ENCODE measurements at regions not wholly inside any gene's neighbourhood (a gene's known extent, or its start where the extent isn't known, plus 50 kb on each side); places are given as distances from the start of the nearest gene placed in this dataset.

GRCh38 chr2:60383401-60384143 is 169.9 kb downstream of the BCL11A start:
- Histone ChIP-seq H3K9ac (ENCODE audit: low read length) (no peak overlapping the region), H3K79me2 (ENCODE audit: insufficient read depth, low read length) (no peaks in the 10 kb centered on the region), H2AFZ (ENCODE audit: low read length) (no peak overlapping the region), H3K9me2 (ENCODE audit: low read depth, low read length) (no peaks in the 10 kb centered on the region), H3K27ac (ENCODE audit: low read depth, low read length, poor library complexity, severe bottlenecking) (no peak overlapping the region), H3F3A (ENCODE audit: insufficient read depth, low read length) (no peaks in the 10 kb centered on the region), H4K20me1 (ENCODE audit: insufficient read depth, low read length) (no peaks in the 10 kb centered on the region), H3K4me2 (ENCODE audit: low read length) (no peak overlapping the region), H3K27me3 (ENCODE audit: insufficient read depth, low read length) (no peaks in the 10 kb centered on the region), H3K4me3 (ENCODE audit: low read depth, low read length, poor library complexity, severe bottlenecking) (no peak overlapping the region), H3K9me3 (ENCODE audit: low read length) (no peaks in the 10 kb centered on the region), H3K4me1 (ENCODE audit: insufficient read depth, low read length, severe bottlenecking) (no peaks in the 10 kb centered on the region), H3K36me3 (ENCODE audit: insufficient read depth, low read length) (no peaks in the 10 kb centered on the region)
- TF ChIP-seq EZH2 (IDR thresholded peaks at IDR 0.05; ENCODE audit: borderline replicate concordance, low read length) (no peak), CTCF (IDR thresholded peaks at IDR 0.05; ENCODE audit: low read length) (no peak)

DNA sequence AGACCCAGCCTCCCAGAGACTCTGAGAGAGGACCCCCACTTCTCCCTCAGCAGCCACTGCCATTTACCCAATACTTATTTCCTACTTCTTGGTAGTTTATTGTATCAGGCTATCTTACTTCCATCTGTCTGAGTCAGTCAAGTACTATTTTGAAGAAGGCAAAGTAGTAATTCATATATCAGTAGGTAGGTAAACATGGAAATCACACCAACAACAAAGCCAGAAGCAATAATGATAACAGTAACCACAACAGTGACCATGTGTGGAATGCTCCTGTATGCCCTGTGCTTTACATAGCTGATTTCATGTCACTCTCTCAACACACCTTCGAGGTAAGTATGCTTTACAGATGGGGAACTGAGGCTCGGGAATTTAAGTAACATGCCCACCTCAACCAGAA is 173.0 kb downstream of the BCL11A start:
- no peaks in the 10 kb centered on the region for H3K4me1 ChIP-seq (ENCODE audit: insufficient read depth, low read length, severe bottlenecking)
- no peaks in the 10 kb centered on the region for H3K9me2 ChIP-seq (ENCODE audit: low read depth, low read length)
- no peaks in the 10 kb centered on the region for H4K20me1 ChIP-seq (ENCODE audit: insufficient read depth, low read length)
- H3K79me2 ChIP-seq (ENCODE audit: insufficient read depth, low read length): no peaks in the 10 kb centered on the region
- no peaks in the 10 kb centered on the region for H3K27me3 ChIP-seq (ENCODE audit: insufficient read depth, low read length)
- H3K9me3 ChIP-seq (ENCODE audit: low read length): no peaks in the 10 kb centered on the region
- no peaks in the 10 kb centered on the region for H3F3A ChIP-seq (ENCODE audit: insufficient read depth, low read length)
- no peak for TF ChIP-seq EZH2 (IDR thresholded peaks at IDR 0.05; ENCODE audit: borderline replicate concordance, low read length)
- no peak for TF ChIP-seq CTCF (IDR thresholded peaks at IDR 0.05; ENCODE audit: low read length)
- no peak overlapping the region for H2AFZ ChIP-seq (ENCODE audit: low read length)
- no peak overlapping the region for H3K9ac ChIP-seq (ENCODE audit: low read length)
- H3K36me3 ChIP-seq (ENCODE audit: insufficient read depth, low read length): no peaks in the 10 kb centered on the region
- no peak overlapping the region for H3K4me2 ChIP-seq (ENCODE audit: low read length)
- H3K27ac ChIP-seq (ENCODE audit: low read depth, low read length, poor library complexity, severe bottlenecking): no peak overlapping the region
- H3K4me3 ChIP-seq (ENCODE audit: low read depth, low read length, poor library complexity, severe bottlenecking): no peak overlapping the region

DNA sequence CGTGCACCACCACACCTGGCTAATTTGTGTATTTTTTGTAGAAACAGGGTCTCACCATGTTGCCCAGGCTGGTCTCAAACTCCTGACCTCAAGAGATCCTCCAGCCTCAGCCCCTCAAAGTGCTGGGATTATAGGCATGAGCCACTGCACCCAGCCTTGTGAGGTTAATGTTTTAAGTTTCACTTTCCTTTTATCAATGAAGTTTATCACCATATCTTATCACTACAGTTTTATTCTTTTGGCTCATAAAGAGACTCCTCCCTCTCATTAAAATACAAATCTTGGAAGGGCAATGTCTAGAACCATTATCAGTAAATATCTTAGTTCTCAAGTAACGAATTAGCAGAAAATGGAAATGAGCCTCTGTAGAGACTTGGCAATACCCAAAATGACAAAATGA is 173.8 kb downstream of the BCL11A start:
- H3K9ac ChIP-seq (ENCODE audit: low read length): no peak overlapping the region
- H3F3A ChIP-seq (ENCODE audit: insufficient read depth, low read length): no peaks in the 10 kb centered on the region
- no peaks in the 10 kb centered on the region for H4K20me1 ChIP-seq (ENCODE audit: insufficient read depth, low read length)
- H3K36me3 ChIP-seq (ENCODE audit: insufficient read depth, low read length): no peaks in the 10 kb centered on the region
- H3K27me3 ChIP-seq (ENCODE audit: insufficient read depth, low read length): no peaks in the 10 kb centered on the region
- H3K9me3 ChIP-seq (ENCODE audit: low read length): no peaks in the 10 kb centered on the region
- H3K4me3 ChIP-seq (ENCODE audit: low read depth, low read length, poor library complexity, severe bottlenecking): no peak overlapping the region
- TF ChIP-seq EZH2 (IDR thresholded peaks at IDR 0.05; ENCODE audit: borderline replicate concordance, low read length): no peak
- TF ChIP-seq CTCF (IDR thresholded peaks at IDR 0.05; ENCODE audit: low read length): no peak
- H3K4me2 ChIP-seq (ENCODE audit: low read length): no peak overlapping the region
- no peaks in the 10 kb centered on the region for H3K79me2 ChIP-seq (ENCODE audit: insufficient read depth, low read length)
- no peak overlapping the region for H3K27ac ChIP-seq (ENCODE audit: low read depth, low read length, poor library complexity, severe bottlenecking)
- H3K4me1 ChIP-seq (ENCODE audit: insufficient read depth, low read length, severe bottlenecking): no peaks in the 10 kb centered on the region
- H2AFZ ChIP-seq (ENCODE audit: low read length): no peak overlapping the region
- no peaks in the 10 kb centered on the region for H3K9me2 ChIP-seq (ENCODE audit: low read depth, low read length)

Measured in OCI-LY1 (cell line).